ENCODE measurements at regions not wholly inside any gene's neighbourhood (a gene's known extent, or its start where the extent isn't known, plus 50 kb on each side); places are given as distances from the start of the nearest gene placed in this dataset.

GRCh38 chr5:156121882-156122281 lies 205.1 kb upstream of the SGCD start:
- TF ChIP-seq TRIM24 (IDR thresholded peaks at IDR 0.05) (no peak), HDGF (IDR thresholded peaks at IDR 0.05) (no peak), ZBTB7A (IDR thresholded peaks at IDR 0.05; ENCODE audit: borderline replicate concordance, control insufficient read depth, low read depth, low read length) (no peak), KLF6 (CRISPR knock-in tag; IDR thresholded peaks at IDR 0.05; ENCODE audit: borderline replicate concordance) (no peak), TBP (optimal IDR thresholded peaks at IDR 0.05; ENCODE audit: low read depth, low read length) (no peak), EZH2 (IDR thresholded peaks at IDR 0.05; ENCODE audit: borderline replicate concordance, low read depth, low read length) (no peak), USF2 (CRISPR knock-in tag; IDR thresholded peaks at IDR 0.05) (no peak), LCOR (CRISPR knock-in tag; IDR thresholded peaks at IDR 0.05) (no peak), ZNF398 (CRISPR knock-in tag; IDR thresholded peaks at IDR 0.05) (no peak), ZSCAN32 (CRISPR knock-in tag; IDR thresholded peaks at IDR 0.05) (no peak), POLR2A (conservative IDR thresholded peaks at IDR 0.05) (no peak), ZSCAN29 (IDR thresholded peaks at IDR 0.05) (no peak)
- TF ChIP-seq, protein P1, sequence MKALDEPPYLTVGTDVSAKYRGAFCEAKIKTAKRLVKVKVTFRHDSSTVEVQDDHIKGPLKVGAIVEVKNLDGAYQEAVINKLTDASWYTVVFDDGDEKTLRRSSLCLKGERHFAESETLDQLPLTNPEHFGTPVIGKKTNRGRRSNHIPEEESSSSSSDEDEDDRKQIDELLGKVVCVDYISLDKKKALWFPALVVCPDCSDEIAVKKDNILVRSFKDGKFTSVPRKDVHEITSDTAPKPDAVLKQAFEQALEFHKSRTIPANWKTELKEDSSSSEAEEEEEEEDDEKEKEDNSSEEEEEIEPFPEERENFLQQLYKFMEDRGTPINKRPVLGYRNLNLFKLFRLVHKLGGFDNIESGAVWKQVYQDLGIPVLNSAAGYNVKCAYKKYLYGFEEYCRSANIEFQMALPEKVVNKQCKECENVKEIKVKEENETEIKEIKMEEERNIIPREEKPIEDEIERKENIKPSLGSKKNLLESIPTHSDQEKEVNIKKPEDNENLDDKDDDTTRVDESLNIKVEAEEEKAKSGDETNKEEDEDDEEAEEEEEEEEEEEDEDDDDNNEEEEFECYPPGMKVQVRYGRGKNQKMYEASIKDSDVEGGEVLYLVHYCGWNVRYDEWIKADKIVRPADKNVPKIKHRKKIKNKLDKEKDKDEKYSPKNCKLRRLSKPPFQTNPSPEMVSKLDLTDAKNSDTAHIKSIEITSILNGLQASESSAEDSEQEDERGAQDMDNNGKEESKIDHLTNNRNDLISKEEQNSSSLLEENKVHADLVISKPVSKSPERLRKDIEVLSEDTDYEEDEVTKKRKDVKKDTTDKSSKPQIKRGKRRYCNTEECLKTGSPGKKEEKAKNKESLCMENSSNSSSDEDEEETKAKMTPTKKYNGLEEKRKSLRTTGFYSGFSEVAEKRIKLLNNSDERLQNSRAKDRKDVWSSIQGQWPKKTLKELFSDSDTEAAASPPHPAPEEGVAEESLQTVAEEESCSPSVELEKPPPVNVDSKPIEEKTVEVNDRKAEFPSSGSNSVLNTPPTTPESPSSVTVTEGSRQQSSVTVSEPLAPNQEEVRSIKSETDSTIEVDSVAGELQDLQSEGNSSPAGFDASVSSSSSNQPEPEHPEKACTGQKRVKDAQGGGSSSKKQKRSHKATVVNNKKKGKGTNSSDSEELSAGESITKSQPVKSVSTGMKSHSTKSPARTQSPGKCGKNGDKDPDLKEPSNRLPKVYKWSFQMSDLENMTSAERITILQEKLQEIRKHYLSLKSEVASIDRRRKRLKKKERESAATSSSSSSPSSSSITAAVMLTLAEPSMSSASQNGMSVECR (CRISPR knock-in tag; IDR thresholded peaks at IDR 0.05), result no peak
